SK-N-SH treated with all-trans-retinoic acid at 6 μM for 48 hours (cell line): ENCODE measurements at regions not wholly inside any gene's neighbourhood (a gene's known extent, or its start where the extent isn't known, plus 50 kb on each side); places are given as distances from the start of the nearest gene placed in this dataset.

ENCODE experiments used
- SNAI2 ChIP-seq: fragments of 250-450 bp; sonication (Bioruptor Pico); IDR thresholded peaks from 2 replicates; pipeline ENCODE4 v1.5.0; 2020; ENCODE audit warnings: mild to moderate bottlenecking, moderate library complexity
- ZC3H10 ChIP-seq: fragments of 250-450 bp; sonication (Bioruptor Pico); IDR thresholded peaks from 2 replicates; pipeline ENCODE4 v1.5.1; 2021; ENCODE audit warnings: mild to moderate bottlenecking, moderate library complexity

DNA sequence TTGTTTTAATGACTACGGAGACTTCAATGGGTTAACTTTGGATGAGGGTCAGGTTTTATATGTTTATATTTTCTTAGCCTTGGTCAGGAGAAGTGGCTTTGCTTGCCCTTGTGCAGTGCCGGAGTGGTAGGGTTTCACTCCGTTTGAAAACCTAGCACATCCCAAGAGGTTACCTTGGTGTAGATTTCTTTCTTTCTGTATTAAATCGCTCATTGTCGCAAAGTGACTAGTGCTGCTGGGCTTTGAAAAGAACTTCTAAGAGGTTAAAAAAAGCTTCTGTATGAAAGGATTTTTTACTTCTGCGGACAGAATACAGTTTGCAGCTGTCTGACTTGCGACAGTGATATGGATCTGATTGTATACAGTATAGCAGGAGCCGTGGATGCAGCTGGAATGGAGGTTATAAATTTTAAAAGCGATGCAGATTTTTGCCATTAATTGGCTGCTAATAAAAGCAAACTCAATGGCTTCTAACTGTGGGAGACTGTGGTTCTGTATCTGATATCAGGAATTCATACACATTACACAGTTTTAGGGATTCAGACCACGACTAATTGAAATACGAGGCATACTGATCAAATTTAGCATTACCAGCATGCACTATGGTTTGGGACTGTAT is 340.9 kb upstream of the PITX2 start:
- TF ChIP-seq SNAI2 (CRISPR knock-in tag) (no peak), ZC3H10 (CRISPR knock-in tag) (no peak)
